HG02798 (cell line): ENCODE measurements at regions not wholly inside any gene's neighbourhood (a gene's known extent, or its start where the extent isn't known, plus 50 kb on each side); places are given as distances from the start of the nearest gene placed in this dataset.

ENCODE experiments used
- ATAC-seq: cut with Tn5 transposase; IDR thresholded peaks from one replicate; pipeline ENCODE4 v1.9.1; 2021; ENCODE audit warnings: mild to moderate bottlenecking; ENCODE audit not compliant: unreplicated experiment, poor library complexity

GRCh38 chr6:165988757-165989456, 178.7 kb downstream of the TBXT start:
- ATAC-seq = no peak

- ATAC-seq = no peak
Observed at GRCh38 chr6:165988302-165988756, 179.3 kb downstream of the TBXT start.

GRCh38 chr6:165987483-165988301, 180.0 kb downstream of the TBXT start:
- ATAC-seq = no peak

GRCh38 chr6:165986914-165987482, 180.7 kb downstream of the TBXT start:
- no peak for ATAC-seq

- ATAC-seq = no peak
Observed at GRCh38 chr6:165986311-165986913, 181.2 kb downstream of the TBXT start.

- ATAC-seq = no peak
Observed at GRCh38 chr6:165985806-165986299, 181.8 kb downstream of the TBXT start.

GRCh38 chr6:165985281-165985805, 182.3 kb downstream of the TBXT start:
- no peak for ATAC-seq

GRCh38 chr6:165984729-165985275, 182.8 kb downstream of the TBXT start:
- ATAC-seq = no peak

- ATAC-seq = no peak
Observed at GRCh38 chr6:165983112-165984072, 184.3 kb downstream of the TBXT start.

- ATAC-seq = no peak
Observed at GRCh38 chr6:165978476-165978875, 189.2 kb downstream of the TBXT start.

- ATAC-seq = no peak
Observed at GRCh38 chr6:165976684-165977083, 191.0 kb downstream of the TBXT start.

- ATAC-seq = no peak
Observed at GRCh38 chr6:165974817-165975216, 192.8 kb downstream of the TBXT start.

- ATAC-seq = no peak
Observed at GRCh38 chr6:165973473-165973872, 194.2 kb downstream of the TBXT start.

- ATAC-seq = no peak
Observed at GRCh38 chr6:165972139-165972802, 195.4 kb downstream of the TBXT start.

- ATAC-seq = no peak
Observed at GRCh38 chr6:165971202-165971601, 196.4 kb downstream of the TBXT start.

- no peak for ATAC-seq
Observed at GRCh38 chr6:165970001-165970400, 197.7 kb downstream of the TBXT start.

- ATAC-seq = no peak
Observed at GRCh38 chr6:165969184-165969583, 198.5 kb downstream of the TBXT start.

- no peak for ATAC-seq
Observed at GRCh38 chr6:165968408-165968807, 199.2 kb downstream of the TBXT start.
